HEK293T (cell line): ENCODE measurements at regions not wholly inside any gene's neighbourhood (a gene's known extent, or its start where the extent isn't known, plus 50 kb on each side); places are given as distances from the start of the nearest gene placed in this dataset.

Source experiments
- BHLHE40 ChIP-seq: fragments of 450-650 bp; IDR thresholded peaks from 2 replicates; pipeline ENCODE4 v1.6.1; 2016; ENCODE audit warnings: mild to moderate bottlenecking, moderate library complexity, borderline replicate concordance
- ELF4 ChIP-seq: fragments of 450-650 bp; IDR thresholded peaks from 2 replicates; pipeline ENCODE4 v1.6.1; 2017; ENCODE audit warnings: antibody characterized with exemption
- FOXK2 ChIP-seq: fragments of 450-650 bp; IDR thresholded peaks from 2 replicates; pipeline ENCODE4 v1.6.1; 2016; ENCODE audit warnings: mild to moderate bottlenecking
- FOXM1 ChIP-seq: fragments of 450-650 bp; IDR thresholded peaks from 2 replicates; pipeline ENCODE4 v1.6.1; 2017; ENCODE audit warnings: mild to moderate bottlenecking, borderline replicate concordance
- HDGF ChIP-seq: fragments of 450-650 bp; IDR thresholded peaks from 2 replicates; pipeline ENCODE4 v1.6.1; 2017; ENCODE audit warnings: antibody characterized with exemption, borderline replicate concordance
- LEF1 ChIP-seq: fragments of 450-650 bp; IDR thresholded peaks from 2 replicates; pipeline ENCODE4 v1.6.1; 2017; ENCODE audit warnings: mild to moderate bottlenecking, borderline replicate concordance
- SP1 ChIP-seq: fragments of 450-650 bp; IDR thresholded peaks from 2 replicates; pipeline ENCODE4 v1.6.1; 2017
- SUZ12 ChIP-seq: fragments of 450-650 bp; IDR thresholded peaks from 2 replicates; pipeline ENCODE4 v1.6.1; 2016; ENCODE audit warnings: mild to moderate bottlenecking
- ZNF384 ChIP-seq: fragments of 450-650 bp; IDR thresholded peaks from 2 replicates; pipeline ENCODE4 v1.6.1; 2016
- TF ChIP-seq, protein P1 (sequence below): fragments of 450-650 bp; IDR thresholded peaks from 2 replicates; pipeline ENCODE4 v1.6.1; 2016

DNA sequence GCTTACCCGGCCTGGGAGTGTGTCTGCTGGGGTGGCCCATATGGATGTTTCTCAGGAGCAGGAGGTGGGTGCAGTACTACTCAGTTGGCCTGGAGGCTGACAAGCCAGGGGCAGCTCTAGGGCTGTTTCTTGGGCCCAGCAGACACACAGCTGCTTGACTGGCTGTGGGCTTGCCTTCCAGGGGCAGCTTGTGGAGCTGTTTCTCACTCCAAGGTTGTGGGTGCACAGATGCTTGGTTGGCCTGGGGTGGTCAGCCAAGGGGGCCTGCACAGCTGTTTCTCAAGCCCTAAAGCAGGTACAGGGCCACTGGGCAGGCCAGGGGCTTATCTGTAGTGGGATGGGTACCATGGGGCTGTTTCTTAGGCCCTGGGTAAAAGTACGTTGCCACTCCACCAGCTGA lies 1078.1 kb upstream of the ADGRL2 start:
- no peak for TF ChIP-seq SP1
- no peak for TF ChIP-seq SUZ12
- TF ChIP-seq FOXK2: no peak
- no peak for TF ChIP-seq BHLHE40
- no peak for TF ChIP-seq ZNF384
- TF ChIP-seq ELF4: no peak
- TF ChIP-seq HDGF: no peak
- no peak for TF ChIP-seq FOXM1
- TF ChIP-seq LEF1: no peak
- TF ChIP-seq, protein P1, sequence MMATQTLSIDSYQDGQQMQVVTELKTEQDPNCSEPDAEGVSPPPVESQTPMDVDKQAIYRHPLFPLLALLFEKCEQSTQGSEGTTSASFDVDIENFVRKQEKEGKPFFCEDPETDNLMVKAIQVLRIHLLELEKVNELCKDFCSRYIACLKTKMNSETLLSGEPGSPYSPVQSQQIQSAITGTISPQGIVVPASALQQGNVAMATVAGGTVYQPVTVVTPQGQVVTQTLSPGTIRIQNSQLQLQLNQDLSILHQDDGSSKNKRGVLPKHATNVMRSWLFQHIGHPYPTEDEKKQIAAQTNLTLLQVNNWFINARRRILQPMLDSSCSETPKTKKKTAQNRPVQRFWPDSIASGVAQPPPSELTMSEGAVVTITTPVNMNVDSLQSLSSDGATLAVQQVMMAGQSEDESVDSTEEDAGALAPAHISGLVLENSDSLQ: no peak
